HG03097 (cell line): ENCODE measurements at regions not wholly inside any gene's neighbourhood (a gene's known extent, or its start where the extent isn't known, plus 50 kb on each side); places are given as distances from the start of the nearest gene placed in this dataset.

Experiments
- ATAC-seq: cut with Tn5 transposase; IDR thresholded peaks from one replicate; pipeline ENCODE4 v1.9.1; 2021; ENCODE audit not compliant: unreplicated experiment, low FRiP score

GRCh38 chr18:77501266-77501665, 251.6 kb downstream of the GALR1 start:
- no peak for ATAC-seq

- no peak for ATAC-seq
Observed at GRCh38 chr18:77505499-77505898, 255.9 kb downstream of the GALR1 start.

- no peak for ATAC-seq
Observed at GRCh38 chr18:77512152-77512551, 262.5 kb downstream of the GALR1 start.

GRCh38 chr18:77517901-77518300, 268.3 kb downstream of the GALR1 start:
- no peak for ATAC-seq

GRCh38 chr18:77520767-77521166, 271.1 kb downstream of the GALR1 start:
- ATAC-seq, result no peak

- no peak for ATAC-seq
Observed at GRCh38 chr18:77522051-77522675, 272.5 kb downstream of the GALR1 start.

GRCh38 chr18:77524909-77525308, 275.3 kb downstream of the GALR1 start:
- ATAC-seq, result no peak

GRCh38 chr18:77526962-77527361, 277.3 kb downstream of the GALR1 start:
- ATAC-seq, result no peak

GRCh38 chr18:77528872-77529271, 279.2 kb downstream of the GALR1 start:
- ATAC-seq, result no peak

GRCh38 chr18:77529492-77530176, 280.0 kb downstream of the GALR1 start:
- no peak for ATAC-seq

GRCh38 chr18:77530732-77531131, 281.1 kb downstream of the GALR1 start:
- ATAC-seq, result no peak

- ATAC-seq, result no peak
Observed at GRCh38 chr18:77539860-77540259, 290.2 kb downstream of the GALR1 start.

- ATAC-seq, result no peak
Observed at GRCh38 chr18:77544792-77545191, 295.1 kb downstream of the GALR1 start.

GRCh38 chr18:77547757-77548156, 298.1 kb downstream of the GALR1 start:
- ATAC-seq, result no peak

GRCh38 chr18:77548790-77549420, 299.3 kb downstream of the GALR1 start:
- no peak for ATAC-seq

- ATAC-seq, result no peak
Observed at GRCh38 chr18:77550625-77551024, 301.0 kb downstream of the GALR1 start.

GRCh38 chr18:77551055-77551454, 301.4 kb downstream of the GALR1 start:
- ATAC-seq, result no peak

GRCh38 chr18:77552945-77553344, 303.3 kb downstream of the GALR1 start:
- ATAC-seq, result no peak

- ATAC-seq, result no peak
Observed at GRCh38 chr18:77554061-77554460, 304.4 kb downstream of the GALR1 start.

GRCh38 chr18:77557046-77557587, 307.5 kb downstream of the GALR1 start:
- ATAC-seq, result no peak

GRCh38 chr18:77559274-77559910, 309.7 kb downstream of the GALR1 start:
- ATAC-seq, result no peak
